GM23248 (cell line): ENCODE measurements at regions not wholly inside any gene's neighbourhood (a gene's known extent, or its start where the extent isn't known, plus 50 kb on each side); places are given as distances from the start of the nearest gene placed in this dataset.

Source experiments
- DNase-seq: peaks from one replicate; pipeline ENCODE4 v3.0.0-alpha.2; 2015
- H2AFZ ChIP-seq: fragments of 200-600 bp; sonication (generic); 2 replicates; pipeline ENCODE4 v1.6.1; 2016; ENCODE audit warnings: antibody characterized with exemption
- H3F3A ChIP-seq: fragments of 200-600 bp; sonication (generic); 2 replicates; pipeline ENCODE4 v1.6.1; 2016; ENCODE audit warnings: mild to moderate bottlenecking, antibody characterized with exemption, mixed run types; ENCODE audit not compliant: insufficient read depth
- H3K27ac ChIP-seq: fragments of 200-600 bp; sonication (generic); 2 replicates; pipeline ENCODE4 v1.5.1; 2016; ENCODE audit warnings: mild to moderate bottlenecking
- H3K27me3 ChIP-seq: fragments of 200-600 bp; sonication (generic); replicated peaks from 2 replicates; pipeline ENCODE4 v1.6.1; 2016; ENCODE audit warnings: mild to moderate bottlenecking; ENCODE audit not compliant: insufficient read depth
- H3K36me3 ChIP-seq: fragments of 200-600 bp; sonication (generic); 2 replicates; pipeline ENCODE4 v1.6.1; 2016; ENCODE audit warnings: low read depth, mild to moderate bottlenecking
- H3K4me1 ChIP-seq: fragments of 200-600 bp; sonication (generic); 2 replicates; pipeline ENCODE4 v1.6.1; 2016; ENCODE audit warnings: mild to moderate bottlenecking; ENCODE audit not compliant: insufficient read depth
- H3K4me2 ChIP-seq: fragments of 200-600 bp; sonication (generic); one replicate; pipeline ENCODE4 v1.6.1; 2016; ENCODE audit warnings: mild to moderate bottlenecking; ENCODE audit not compliant: unreplicated experiment
- H3K4me3 ChIP-seq: fragments of 200-600 bp; sonication (generic); 2 replicates; pipeline ENCODE4 v1.5.1; 2016; ENCODE audit warnings: mild to moderate bottlenecking
- H3K79me2 ChIP-seq: fragments of 200-600 bp; sonication (generic); 2 replicates; pipeline ENCODE4 v1.6.1; 2016; ENCODE audit warnings: mild to moderate bottlenecking; ENCODE audit not compliant: insufficient read depth
- H3K9ac ChIP-seq: fragments of 200-600 bp; sonication (generic); 2 replicates; pipeline ENCODE4 v1.6.1; 2016; ENCODE audit warnings: mild to moderate bottlenecking
- H3K9me2 ChIP-seq: fragments of 200-600 bp; sonication (generic); 2 replicates; pipeline ENCODE4 v1.6.1; 2016; ENCODE audit warnings: mixed run types, mild to moderate bottlenecking, moderate library complexity; ENCODE audit not compliant: insufficient read depth
- H3K9me3 ChIP-seq: fragments of 200-600 bp; sonication (generic); one replicate; pipeline ENCODE4 v1.6.1; 2017; ENCODE audit warnings: low read depth
- H4K20me1 ChIP-seq: fragments of 200-600 bp; sonication (generic); 2 replicates; pipeline ENCODE4 v1.6.0; 2016; ENCODE audit not compliant: insufficient read depth
- EZH2 ChIP-seq: fragments of 200-600 bp; sonication (generic); IDR thresholded peaks from 2 replicates; pipeline ENCODE4 v1.6.1; 2018; ENCODE audit warnings: antibody characterized with exemption, mild to moderate bottlenecking; ENCODE audit not compliant: insufficient read depth, poor library complexity, severe bottlenecking
- EZH2phosphoT487 ChIP-seq: fragments of 200-600 bp; sonication (generic); IDR thresholded peaks from 2 replicates; pipeline ENCODE4 v1.6.1; 2018; ENCODE audit warnings: antibody characterized with exemption, moderate library complexity, mild to moderate bottlenecking, low read depth; ENCODE audit not compliant: insufficient read depth
- WGBS, 2 experiments: methylation state at CpG; one replicate each; pipeline ENCODE4 v1.1.6; 2015 to 2017; ENCODE audit warnings: low lambda C conversion rate in 2 of 2, low coverage in 1 of 2; ENCODE audit errors: missing lambda C conversion rate in 2 of 2; 5-methylcytosine and 5-hydroxymethylcytosine counted together
- in situ Hi-C: fragments of 300-500 bp; cut with MboI; formaldehyde crosslinking; loops from 2 replicates; pipeline ENCODE4 v1.15.0; 2020

GRCh38 chr17:70920416-70920815 is 751.1 kb downstream of the KCNJ2 start:
- 36 to 46% methylated on average over 1 of the region's 1 CpG for WGBS, 2 experiments
- Histone ChIP-seq H3K36me3 (no peaks in the 10 kb centered on the region), H3K4me3 (no peak overlapping the region), H3K27ac (no peak overlapping the region), H2AFZ (no peak overlapping the region), H3K27me3 (no peaks in the 10 kb centered on the region), H3K4me1 (0 out of 2 replicates have a peak, but pooled peaks cover 8% of the 10 kb centered on the region), H3K9me2 (no peaks in the 10 kb centered on the region), H4K20me1 (no peaks in the 10 kb centered on the region), H3K79me2 (no peaks in the 10 kb centered on the region), H3K9ac (no peak overlapping the region), H3K4me2 (no peak overlapping the region), H3K9me3 (no peaks in the 10 kb centered on the region), H3F3A (0 out of 2 replicates have a peak, but pooled peaks cover 5% of the 10 kb centered on the region)
- DNase-seq = no peak
- TF ChIP-seq EZH2 (no peak), EZH2phosphoT487 (no peak)
- in situ Hi-C loops = no loop called here

- H3K9ac ChIP-seq = no peak overlapping the region
- no peak overlapping the region for H3K4me2 ChIP-seq
- H3K9me2 ChIP-seq = no peaks in the 10 kb centered on the region
- no peak for TF ChIP-seq EZH2phosphoT487
- no peak for TF ChIP-seq EZH2
- in situ Hi-C loops = no loop called here
- no peaks in the 10 kb centered on the region for H3K79me2 ChIP-seq
- H3K4me1 ChIP-seq = 0 out of 2 replicates have a peak, but pooled peaks cover 8% of the 10 kb centered on the region
- H2AFZ ChIP-seq = no peak overlapping the region
- H4K20me1 ChIP-seq = no peaks in the 10 kb centered on the region
- no peaks in the 10 kb centered on the region for H3K36me3 ChIP-seq
- 43 to 56% methylated on average over 2 of the region's 2 CpGs for WGBS, 2 experiments
- H3K27me3 ChIP-seq = no peaks in the 10 kb centered on the region
- 0 out of 2 replicates have a peak, but pooled peaks cover 5% of the 10 kb centered on the region for H3F3A ChIP-seq
- DNase-seq = no peak
- no peaks in the 10 kb centered on the region for H3K9me3 ChIP-seq
- no peak overlapping the region for H3K27ac ChIP-seq
- no peak overlapping the region for H3K4me3 ChIP-seq
These were observed 752.9 kb downstream of the KCNJ2 start for GRCh38 chr17:70922268-70922667.

GRCh38 chr17:70924776-70925175 is 755.4 kb downstream of the KCNJ2 start:
- no peaks in the 10 kb centered on the region for H3K9me2 ChIP-seq
- no peak overlapping the region for H3K27ac ChIP-seq
- 0 out of 2 replicates have a peak, but pooled peaks cover 8% of the 10 kb centered on the region for H3K4me1 ChIP-seq
- H3K9ac ChIP-seq = no peak overlapping the region
- DNase-seq = no peak
- in situ Hi-C loops = no loop called here
- no peak for TF ChIP-seq EZH2phosphoT487
- no peak for TF ChIP-seq EZH2
- no peak overlapping the region for H3K4me2 ChIP-seq
- no peaks in the 10 kb centered on the region for H3K27me3 ChIP-seq
- no peak overlapping the region for H3K4me3 ChIP-seq
- WGBS, 2 experiments = 48 to 56% methylated on average over 4 of the region's 4 CpGs
- H3K36me3 ChIP-seq = no peaks in the 10 kb centered on the region
- H3F3A ChIP-seq = 0 out of 2 replicates have a peak, but pooled peaks cover 5% of the 10 kb centered on the region
- H2AFZ ChIP-seq = no peak overlapping the region
- H3K9me3 ChIP-seq = no peaks in the 10 kb centered on the region
- no peaks in the 10 kb centered on the region for H4K20me1 ChIP-seq
- no peaks in the 10 kb centered on the region for H3K79me2 ChIP-seq

- Histone ChIP-seq H3K27ac (no peak overlapping the region), H3K9ac (no peak overlapping the region), H3K9me3 (no peaks in the 10 kb centered on the region), H3F3A (0 out of 2 replicates have a peak, but pooled peaks cover 1% of the 10 kb centered on the region), H3K36me3 (no peaks in the 10 kb centered on the region), H3K27me3 (no peaks in the 10 kb centered on the region), H3K4me1 (0 out of 2 replicates have a peak, but pooled peaks cover 3% of the 10 kb centered on the region), H3K9me2 (no peaks in the 10 kb centered on the region), H3K4me2 (no peak overlapping the region), H4K20me1 (no peaks in the 10 kb centered on the region), H3K79me2 (no peaks in the 10 kb centered on the region), H2AFZ (no peak overlapping the region), H3K4me3 (no peak overlapping the region)
- DNase-seq = peak; percentile 68
- in situ Hi-C loops = no loop called here
- 16 to 17% methylated on average over 2 of the region's 2 CpGs for WGBS, 2 experiments
- TF ChIP-seq EZH2 = no peak
- TF ChIP-seq EZH2phosphoT487 = no peak
These were observed 759.9 kb downstream of the KCNJ2 start for GRCh38 chr17:70929226-70929625.

GRCh38 chr17:70934231-70934630 is 764.9 kb downstream of the KCNJ2 start:
- Histone ChIP-seq H3K4me1 (no peaks in the 10 kb centered on the region), H3K4me2 (no peak overlapping the region), H3K9ac (no peak overlapping the region), H3K79me2 (no peaks in the 10 kb centered on the region), H4K20me1 (no peaks in the 10 kb centered on the region), H3K27ac (no peak overlapping the region), H3K9me3 (no peaks in the 10 kb centered on the region), H2AFZ (no peak overlapping the region), H3K36me3 (no peaks in the 10 kb centered on the region), H3K4me3 (no peak overlapping the region), H3K9me2 (no peaks in the 10 kb centered on the region), H3F3A (no peaks in the 10 kb centered on the region), H3K27me3 (no peaks in the 10 kb centered on the region)
- WGBS, 2 experiments = 55 to 60% methylated on average over 3 of the region's 3 CpGs
- DNase-seq = no peak
- TF ChIP-seq EZH2phosphoT487 (no peak), EZH2 (no peak)
- in situ Hi-C loops = no loop called here
